ENCODE measurements at regions not wholly inside any gene's neighbourhood (a gene's known extent, or its start where the extent isn't known, plus 50 kb on each side); places are given as distances from the start of the nearest gene placed in this dataset.

DNA sequence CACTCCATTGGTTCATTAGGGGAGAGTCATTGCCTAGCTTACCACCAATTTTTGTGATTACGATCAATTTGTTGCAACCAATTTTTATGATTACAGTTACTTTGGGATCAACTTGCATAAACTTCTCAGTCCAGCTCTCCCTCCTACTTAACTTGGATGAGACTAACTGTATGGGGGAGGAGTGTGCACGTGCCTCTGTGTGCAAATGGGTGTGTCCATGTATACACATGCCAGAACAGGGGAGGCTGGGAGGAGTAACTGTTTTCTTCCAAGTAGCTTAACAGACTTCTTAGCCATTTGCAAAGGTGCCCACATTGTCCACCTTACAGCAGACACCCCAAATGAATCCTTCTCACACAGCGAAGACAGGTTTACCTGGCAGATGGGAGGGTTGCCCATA is 117.7 kb upstream of the VCX3B start:
- no peaks in the 10 kb centered on the region for H3K9me3 ChIP-seq (ENCODE audit: insufficient read depth, low read depth, low read length)
- Mint-ChIP-seq H3K27me3 (ENCODE audit: low read depth, unreplicated experiment) (no peaks in the 10 kb centered on the region), H3K36me3 (ENCODE audit: low read depth, unreplicated experiment) (no peaks in the 10 kb centered on the region), H3K9me3 (ENCODE audit: unreplicated experiment) (no peaks in the 10 kb centered on the region), H3K4me3 (ENCODE audit: unreplicated experiment) (no peak overlapping the region), H3K27ac (ENCODE audit: unreplicated experiment) (no peak overlapping the region), H3K4me1 (ENCODE audit: low read depth, unreplicated experiment) (no peaks in the 10 kb centered on the region)
- no peaks in the 10 kb centered on the region for H3K27me3 ChIP-seq (ENCODE audit: insufficient read depth, low read length)
- no peak for TF ChIP-seq EZH2 (IDR thresholded peaks at IDR 0.05; ENCODE audit: insufficient read depth, low read length)
- TF ChIP-seq, protein P1, sequence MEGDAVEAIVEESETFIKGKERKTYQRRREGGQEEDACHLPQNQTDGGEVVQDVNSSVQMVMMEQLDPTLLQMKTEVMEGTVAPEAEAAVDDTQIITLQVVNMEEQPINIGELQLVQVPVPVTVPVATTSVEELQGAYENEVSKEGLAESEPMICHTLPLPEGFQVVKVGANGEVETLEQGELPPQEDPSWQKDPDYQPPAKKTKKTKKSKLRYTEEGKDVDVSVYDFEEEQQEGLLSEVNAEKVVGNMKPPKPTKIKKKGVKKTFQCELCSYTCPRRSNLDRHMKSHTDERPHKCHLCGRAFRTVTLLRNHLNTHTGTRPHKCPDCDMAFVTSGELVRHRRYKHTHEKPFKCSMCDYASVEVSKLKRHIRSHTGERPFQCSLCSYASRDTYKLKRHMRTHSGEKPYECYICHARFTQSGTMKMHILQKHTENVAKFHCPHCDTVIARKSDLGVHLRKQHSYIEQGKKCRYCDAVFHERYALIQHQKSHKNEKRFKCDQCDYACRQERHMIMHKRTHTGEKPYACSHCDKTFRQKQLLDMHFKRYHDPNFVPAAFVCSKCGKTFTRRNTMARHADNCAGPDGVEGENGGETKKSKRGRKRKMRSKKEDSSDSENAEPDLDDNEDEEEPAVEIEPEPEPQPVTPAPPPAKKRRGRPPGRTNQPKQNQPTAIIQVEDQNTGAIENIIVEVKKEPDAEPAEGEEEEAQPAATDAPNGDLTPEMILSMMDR (IDR thresholded peaks at IDR 0.05; ENCODE audit: insufficient read depth, low read depth, low read length): no peak
- no peak overlapping the region for H3K9ac ChIP-seq (ENCODE audit: low read length)
- no peaks in the 10 kb centered on the region for H3K79me2 ChIP-seq (ENCODE audit: insufficient read depth, low read length)
- no peak overlapping the region for H3K4me2 ChIP-seq (ENCODE audit: low read length)
- H3K36me3 ChIP-seq (ENCODE audit: insufficient read depth, low read length): no peaks in the 10 kb centered on the region
- FAIRE-seq (no peak), DNase-seq (ENCODE audit: low read depth) (no peak)
- peaks cover 5% of the 10 kb centered on the region for H3K4me1 ChIP-seq (ENCODE audit: insufficient read depth, low read length)
- no peak overlapping the region for H2AFZ ChIP-seq (ENCODE audit: low read depth, low read length)
- no peak overlapping the region for H3K4me3 ChIP-seq (ENCODE audit: insufficient read depth, low read depth, low read length)
- no peaks in the 10 kb centered on the region for H4K20me1 ChIP-seq (ENCODE audit: insufficient read depth, low read length)
- no peak overlapping the region for H3K27ac ChIP-seq (ENCODE audit: low read depth, low read length)

DNA sequence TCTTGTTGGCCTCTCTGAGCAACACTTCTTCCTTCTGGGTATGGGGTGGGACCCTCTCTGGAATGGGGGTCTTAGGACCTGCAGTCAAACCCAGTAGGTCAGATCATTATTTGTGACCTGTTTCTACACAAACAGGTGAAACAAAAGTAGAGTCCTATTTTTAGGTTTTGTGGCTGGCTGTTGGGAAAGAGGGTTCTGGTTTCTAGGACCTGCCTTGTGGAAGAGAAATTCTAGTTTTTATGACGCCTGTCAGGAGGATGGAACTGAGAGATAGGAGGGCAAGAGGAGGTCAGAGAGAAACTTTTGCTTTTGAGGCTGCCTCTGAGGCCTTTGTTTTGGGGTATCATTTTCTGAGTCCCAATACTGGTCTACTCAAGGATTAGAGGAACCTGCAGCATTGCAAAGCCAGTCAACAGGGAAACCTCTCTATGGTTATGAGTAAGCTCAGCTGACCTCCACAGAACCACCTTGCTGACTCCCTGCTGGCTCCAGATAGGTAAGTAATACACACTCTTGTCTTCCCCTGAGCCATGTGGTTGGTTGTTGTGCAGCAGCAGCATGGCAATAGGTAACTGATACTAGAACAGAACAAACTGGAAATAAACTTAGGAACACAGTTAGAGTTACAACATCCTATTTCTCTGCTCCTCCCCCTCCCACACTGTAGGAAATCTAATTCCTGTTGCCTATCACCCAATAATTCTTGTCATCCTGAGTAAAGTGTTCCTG is 114.7 kb upstream of the VCX3B start:
- Mint-ChIP-seq H3K4me3 (ENCODE audit: unreplicated experiment) (no peak overlapping the region), H3K36me3 (ENCODE audit: low read depth, unreplicated experiment) (no peaks in the 10 kb centered on the region), H3K4me1 (ENCODE audit: low read depth, unreplicated experiment) (no peaks in the 10 kb centered on the region), H3K27me3 (ENCODE audit: low read depth, unreplicated experiment) (no peaks in the 10 kb centered on the region), H3K27ac (ENCODE audit: unreplicated experiment) (no peak overlapping the region), H3K9me3 (ENCODE audit: unreplicated experiment) (no peaks in the 10 kb centered on the region)
- no peaks in the 10 kb centered on the region for H3K27me3 ChIP-seq (ENCODE audit: insufficient read depth, low read length)
- H3K4me1 ChIP-seq (ENCODE audit: insufficient read depth, low read length): peaks cover 5% of the 10 kb centered on the region
- H3K4me3 ChIP-seq (ENCODE audit: insufficient read depth, low read depth, low read length): no peak overlapping the region
- H3K36me3 ChIP-seq (ENCODE audit: insufficient read depth, low read length): no peaks in the 10 kb centered on the region
- H3K27ac ChIP-seq (ENCODE audit: low read depth, low read length): no peak overlapping the region
- FAIRE-seq (no peak), DNase-seq (ENCODE audit: low read depth) (no peak)
- H4K20me1 ChIP-seq (ENCODE audit: insufficient read depth, low read length): no peaks in the 10 kb centered on the region
- TF ChIP-seq, protein P1 (IDR thresholded peaks at IDR 0.05; ENCODE audit: insufficient read depth, low read depth, low read length): no peak
- no peak for TF ChIP-seq EZH2 (IDR thresholded peaks at IDR 0.05; ENCODE audit: insufficient read depth, low read length)
- no peaks in the 10 kb centered on the region for H3K9me3 ChIP-seq (ENCODE audit: insufficient read depth, low read depth, low read length)
- H3K9ac ChIP-seq (ENCODE audit: low read length): no peak overlapping the region
- no peak overlapping the region for H3K4me2 ChIP-seq (ENCODE audit: low read length)
- no peaks in the 10 kb centered on the region for H3K79me2 ChIP-seq (ENCODE audit: insufficient read depth, low read length)
- no peak overlapping the region for H2AFZ ChIP-seq (ENCODE audit: low read depth, low read length)

DNA sequence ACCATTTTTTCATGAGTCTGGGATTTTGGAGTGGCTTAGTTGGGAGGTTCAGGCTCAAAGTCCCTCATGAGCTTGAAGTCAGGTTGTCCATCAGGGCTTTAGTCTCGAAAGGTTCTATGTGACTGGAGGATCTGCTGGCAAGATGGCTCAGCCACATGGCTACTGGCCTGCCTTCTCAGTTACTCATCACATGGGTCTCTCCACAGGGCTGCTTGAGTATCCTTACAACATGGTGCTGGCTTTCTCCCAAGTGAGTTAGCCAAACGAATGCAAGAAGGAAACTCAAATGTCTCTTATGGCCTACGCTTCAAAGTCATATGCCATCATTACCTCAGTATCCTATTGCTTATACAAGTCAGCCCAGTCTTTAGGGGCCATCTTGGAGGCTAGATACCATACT is 106.3 kb upstream of the VCX3B start:
- DNase-seq (ENCODE audit: low read depth) (no peak), FAIRE-seq (no peak)
- H3K9me3 ChIP-seq (ENCODE audit: insufficient read depth, low read depth, low read length): no peaks in the 10 kb centered on the region
- Mint-ChIP-seq H3K27ac (ENCODE audit: unreplicated experiment) (no peak overlapping the region), H3K9me3 (ENCODE audit: unreplicated experiment) (no peaks in the 10 kb centered on the region), H3K27me3 (ENCODE audit: low read depth, unreplicated experiment) (no peaks in the 10 kb centered on the region), H3K4me3 (ENCODE audit: unreplicated experiment) (no peak overlapping the region), H3K4me1 (ENCODE audit: low read depth, unreplicated experiment) (no peaks in the 10 kb centered on the region), H3K36me3 (ENCODE audit: low read depth, unreplicated experiment) (no peaks in the 10 kb centered on the region)
- no peak overlapping the region for H2AFZ ChIP-seq (ENCODE audit: low read depth, low read length)
- no peak overlapping the region for H3K27ac ChIP-seq (ENCODE audit: low read depth, low read length)
- no peaks in the 10 kb centered on the region for H3K36me3 ChIP-seq (ENCODE audit: insufficient read depth, low read length)
- no peaks in the 10 kb centered on the region for H3K4me1 ChIP-seq (ENCODE audit: insufficient read depth, low read length)
- no peak for TF ChIP-seq EZH2 (IDR thresholded peaks at IDR 0.05; ENCODE audit: insufficient read depth, low read length)
- TF ChIP-seq, protein P1 (IDR thresholded peaks at IDR 0.05; ENCODE audit: insufficient read depth, low read depth, low read length): no peak
- H4K20me1 ChIP-seq (ENCODE audit: insufficient read depth, low read length): no peaks in the 10 kb centered on the region
- no peaks in the 10 kb centered on the region for H3K79me2 ChIP-seq (ENCODE audit: insufficient read depth, low read length)
- H3K9ac ChIP-seq (ENCODE audit: low read length): no peak overlapping the region
- H3K4me3 ChIP-seq (ENCODE audit: insufficient read depth, low read depth, low read length): no peak overlapping the region
- H3K4me2 ChIP-seq (ENCODE audit: low read length): no peak overlapping the region
- no peaks in the 10 kb centered on the region for H3K27me3 ChIP-seq (ENCODE audit: insufficient read depth, low read length)

Measured in astrocyte (in vitro differentiated cells and primary cell).